ENCODE measurements at regions not wholly inside any gene's neighbourhood (a gene's known extent, or its start where the extent isn't known, plus 50 kb on each side); places are given as distances from the start of the nearest gene placed in this dataset.

DNA sequence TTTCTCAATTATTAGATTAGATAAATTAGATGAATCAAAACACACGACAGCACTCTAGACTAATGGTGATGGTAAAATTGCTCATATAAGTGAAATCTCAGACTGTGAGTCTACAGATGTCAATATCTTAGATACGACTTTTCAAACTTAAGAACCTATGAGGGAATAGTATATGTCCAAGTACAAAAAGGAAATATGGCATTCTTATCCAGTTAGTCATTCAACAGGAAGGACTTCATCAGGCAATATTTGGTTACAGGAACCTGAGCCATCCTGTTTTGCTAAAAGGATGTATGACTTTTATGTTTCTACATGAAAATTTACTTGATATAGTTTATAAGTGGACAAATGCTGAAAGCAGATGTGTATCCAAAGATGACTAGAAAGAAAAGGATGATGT, 107.0 kb downstream of the CT47B1 start:
- Histone ChIP-seq H4K8ac (replicated peaks; ENCODE audit: insufficient read length, low read depth, low read length) (no peak overlapping the region), H3K9ac (ENCODE audit: extremely low read depth, insufficient read length, low read length) (no peak overlapping the region), H2AFZ (ENCODE audit: low read length) (no peak overlapping the region), H2BK5ac (ENCODE audit: insufficient read length, low read length) (no peak overlapping the region), H3K27ac (ENCODE audit: insufficient read length, low read depth, low read length) (no peak overlapping the region), H3T11ph (ENCODE audit: low read length) (no peak overlapping the region), H3K23me2 (ENCODE audit: insufficient read length, low read depth, low read length, poor library complexity, severe bottlenecking) (no peaks in the 10 kb centered on the region), H2BK12ac (ENCODE audit: insufficient read length, low read depth, low read length) (no peak overlapping the region), H3K4me2 (ENCODE audit: insufficient read depth, insufficient read length, low read length) (no peak overlapping the region), H3K4me1 (ENCODE audit: insufficient read depth, low read length) (no peaks in the 10 kb centered on the region), H3K14ac (ENCODE audit: insufficient read depth, low read length) (no peak overlapping the region), H3K56ac (ENCODE audit: insufficient read length, low read depth, low read length) (no peak overlapping the region), H2BK20ac (ENCODE audit: low read depth, low read length, poor library complexity, severe bottlenecking) (no peak overlapping the region), H4K91ac (ENCODE audit: insufficient read length, low read depth, low read length) (no peak overlapping the region), H3K9me3 (ENCODE audit: control insufficient read depth, low read depth, low read length) (peaks cover 21% of the 10 kb centered on the region), H3K79me1 (ENCODE audit: insufficient read depth, low read depth, low read length, poor library complexity, severe bottlenecking) (no peaks in the 10 kb centered on the region), H3K23ac (ENCODE audit: insufficient read length, low read depth, low read length) (no peak overlapping the region), H4K20me1 (ENCODE audit: control insufficient read depth, insufficient read depth, insufficient read length) (no peaks in the 10 kb centered on the region), H3K18ac (ENCODE audit: insufficient read length, low read depth, low read length) (no peak overlapping the region), H2BK120ac (ENCODE audit: low read depth, low read length, poor library complexity, severe bottlenecking) (no peak overlapping the region), H2BK15ac (ENCODE audit: low read depth, low read length) (no peak overlapping the region), H4K5ac (ENCODE audit: insufficient read length, low read depth, low read length) (no peak overlapping the region), H3K79me2 (ENCODE audit: insufficient read depth, low read length) (no peaks in the 10 kb centered on the region), H3K4ac (ENCODE audit: low read depth, low read length) (no peak overlapping the region), H3K27me3 (ENCODE audit: insufficient read depth, low read length) (no peaks in the 10 kb centered on the region), H2AK5ac (ENCODE audit: insufficient read length, low read length) (no peak overlapping the region)
- DNase-seq, result no peak
- Mint-ChIP-seq H3K36me3 (ENCODE audit: insufficient read depth in 1 of 3, low read depth in 3 of 3) (no peaks in the 10 kb centered on the region; a peak in 1 of 7 replicates), H3K27ac (no peak overlapping the region), H3K4me1 (no peaks in the 10 kb centered on the region), H3K4me3 (no peak overlapping the region), H3K9me3 (peaks cover 43 to 51% of the 10 kb centered on the region in 2 experiments), H3K27me3 (ENCODE audit: low read depth) (peaks cover 19% of the 10 kb centered on the region)
- TF ChIP-seq, protein P1, sequence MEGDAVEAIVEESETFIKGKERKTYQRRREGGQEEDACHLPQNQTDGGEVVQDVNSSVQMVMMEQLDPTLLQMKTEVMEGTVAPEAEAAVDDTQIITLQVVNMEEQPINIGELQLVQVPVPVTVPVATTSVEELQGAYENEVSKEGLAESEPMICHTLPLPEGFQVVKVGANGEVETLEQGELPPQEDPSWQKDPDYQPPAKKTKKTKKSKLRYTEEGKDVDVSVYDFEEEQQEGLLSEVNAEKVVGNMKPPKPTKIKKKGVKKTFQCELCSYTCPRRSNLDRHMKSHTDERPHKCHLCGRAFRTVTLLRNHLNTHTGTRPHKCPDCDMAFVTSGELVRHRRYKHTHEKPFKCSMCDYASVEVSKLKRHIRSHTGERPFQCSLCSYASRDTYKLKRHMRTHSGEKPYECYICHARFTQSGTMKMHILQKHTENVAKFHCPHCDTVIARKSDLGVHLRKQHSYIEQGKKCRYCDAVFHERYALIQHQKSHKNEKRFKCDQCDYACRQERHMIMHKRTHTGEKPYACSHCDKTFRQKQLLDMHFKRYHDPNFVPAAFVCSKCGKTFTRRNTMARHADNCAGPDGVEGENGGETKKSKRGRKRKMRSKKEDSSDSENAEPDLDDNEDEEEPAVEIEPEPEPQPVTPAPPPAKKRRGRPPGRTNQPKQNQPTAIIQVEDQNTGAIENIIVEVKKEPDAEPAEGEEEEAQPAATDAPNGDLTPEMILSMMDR (conservative IDR thresholded peaks at IDR 0.05), result no peak
- no CpG with 5 or more reads among the region's 2 CpGs for WGBS (ENCODE audit: extremely low coverage, insufficient read length, low lambda C conversion rate)
